ENCODE measurements at regions not wholly inside any gene's neighbourhood (a gene's known extent, or its start where the extent isn't known, plus 50 kb on each side); places are given as distances from the start of the nearest gene placed in this dataset.
A peak's percentile ranks its signal among the peaks of the same experiment; 100 is the strongest.

DNA sequence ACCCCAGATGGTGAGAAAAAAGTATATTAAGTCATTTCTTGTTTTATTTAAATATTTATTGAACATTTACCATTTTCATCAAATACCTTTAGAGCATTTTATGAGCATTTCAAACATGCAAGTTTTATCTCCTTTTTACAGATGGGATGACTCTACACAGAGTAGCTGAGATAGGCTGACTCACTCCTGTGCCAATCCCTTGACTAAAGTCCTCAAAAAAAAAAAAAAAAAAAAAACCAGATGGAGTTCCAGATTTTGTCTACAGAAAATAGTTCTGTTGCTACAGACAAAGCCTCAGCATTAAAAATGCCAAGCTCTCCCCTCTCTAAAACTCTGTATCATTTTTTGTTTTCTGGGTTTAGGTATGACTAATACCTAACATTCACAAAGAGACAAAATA, 303.0 kb upstream of the PLD5 start:
- Mint-ChIP-seq H3K27me3 (ENCODE audit: unreplicated experiment) (peaks cover 16% of the 10 kb centered on the region), H3K27ac (ENCODE audit: unreplicated experiment) (no peak overlapping the region), H3K4me3 (ENCODE audit: low read depth, unreplicated experiment) (no peak overlapping the region), H3K36me3 (ENCODE audit: insufficient read depth, unreplicated experiment) (no peaks in the 10 kb centered on the region), H3K4me1 (ENCODE audit: low read depth, unreplicated experiment) (peaks cover 30% of the 10 kb centered on the region), H3K9me3 (ENCODE audit: low read depth, unreplicated experiment) (peaks cover 8% of the 10 kb centered on the region)
- CTCF ChIA-PET, result interaction anchor here (0.7 kb wide), 1 partner anchor 178 kb away, joined by 3 read pairs; no protein-coding TSS in a partner anchor
- DNase-seq, result no peak
- intact Hi-C loops (cut with micrococcal nuclease; ENCODE audit: unreplicated experiment), result no loop called here
- no TSS peak for BruUV-seq (replicated peaks)
- TF ChIP-seq, protein P1, sequence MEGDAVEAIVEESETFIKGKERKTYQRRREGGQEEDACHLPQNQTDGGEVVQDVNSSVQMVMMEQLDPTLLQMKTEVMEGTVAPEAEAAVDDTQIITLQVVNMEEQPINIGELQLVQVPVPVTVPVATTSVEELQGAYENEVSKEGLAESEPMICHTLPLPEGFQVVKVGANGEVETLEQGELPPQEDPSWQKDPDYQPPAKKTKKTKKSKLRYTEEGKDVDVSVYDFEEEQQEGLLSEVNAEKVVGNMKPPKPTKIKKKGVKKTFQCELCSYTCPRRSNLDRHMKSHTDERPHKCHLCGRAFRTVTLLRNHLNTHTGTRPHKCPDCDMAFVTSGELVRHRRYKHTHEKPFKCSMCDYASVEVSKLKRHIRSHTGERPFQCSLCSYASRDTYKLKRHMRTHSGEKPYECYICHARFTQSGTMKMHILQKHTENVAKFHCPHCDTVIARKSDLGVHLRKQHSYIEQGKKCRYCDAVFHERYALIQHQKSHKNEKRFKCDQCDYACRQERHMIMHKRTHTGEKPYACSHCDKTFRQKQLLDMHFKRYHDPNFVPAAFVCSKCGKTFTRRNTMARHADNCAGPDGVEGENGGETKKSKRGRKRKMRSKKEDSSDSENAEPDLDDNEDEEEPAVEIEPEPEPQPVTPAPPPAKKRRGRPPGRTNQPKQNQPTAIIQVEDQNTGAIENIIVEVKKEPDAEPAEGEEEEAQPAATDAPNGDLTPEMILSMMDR (IDR thresholded peaks at IDR 0.05; ENCODE audit: unreplicated experiment), result no peak

DNA sequence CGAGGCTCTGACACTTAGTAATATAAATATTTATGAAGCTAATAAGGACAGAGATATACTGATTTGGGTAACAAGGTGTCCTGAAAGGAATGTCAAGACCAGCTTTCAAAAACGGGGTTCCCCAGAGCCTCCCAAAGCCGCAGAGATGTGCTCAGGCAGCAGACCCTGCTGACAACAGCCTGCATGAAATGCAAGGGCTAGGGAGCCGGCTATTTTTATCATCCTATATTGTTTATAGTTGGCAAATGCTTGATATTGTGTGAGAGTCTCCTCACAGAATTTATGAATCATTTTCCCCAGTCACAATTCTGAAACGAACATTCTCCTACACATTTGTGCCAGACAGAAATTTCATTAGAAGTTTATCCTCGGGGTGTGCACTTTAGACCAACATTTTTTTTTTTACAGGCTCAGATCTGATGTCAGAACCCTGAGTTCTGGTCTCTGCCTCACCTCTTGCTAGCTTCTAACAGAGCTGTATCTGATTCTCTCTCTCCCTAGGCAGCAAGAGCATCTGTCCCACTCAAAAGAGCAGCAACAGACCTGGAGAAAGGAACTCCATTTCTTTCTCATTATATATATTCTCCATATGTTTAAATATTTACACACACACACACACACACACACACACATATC, 302.3 kb upstream of the PLD5 start:
- CTCF ChIA-PET, result interaction anchor here (0.7 kb wide), 2 partner anchors 27 to 179 kb away, joined by 3 read pairs; no protein-coding TSS in a partner anchor
- peaks cover 11% of the 10 kb centered on the region for H3K9me3 Mint-ChIP-seq (ENCODE audit: low read depth, unreplicated experiment)
- H3K4me3 Mint-ChIP-seq (ENCODE audit: low read depth, unreplicated experiment), result no peak overlapping the region
- no TSS peak for BruUV-seq (replicated peaks)
- peaks cover 30% of the 10 kb centered on the region for H3K4me1 Mint-ChIP-seq (ENCODE audit: low read depth, unreplicated experiment)
- no peaks in the 10 kb centered on the region for H3K36me3 Mint-ChIP-seq (ENCODE audit: insufficient read depth, unreplicated experiment)
- no peak for DNase-seq
- no peak overlapping the region for H3K27ac Mint-ChIP-seq (ENCODE audit: unreplicated experiment)
- H3K27me3 Mint-ChIP-seq (ENCODE audit: unreplicated experiment), result peaks cover 16% of the 10 kb centered on the region
- TF ChIP-seq, protein P1 (IDR thresholded peaks at IDR 0.05; ENCODE audit: unreplicated experiment), result no peak
- intact Hi-C loops (cut with micrococcal nuclease; ENCODE audit: unreplicated experiment), result no loop called here

DNA sequence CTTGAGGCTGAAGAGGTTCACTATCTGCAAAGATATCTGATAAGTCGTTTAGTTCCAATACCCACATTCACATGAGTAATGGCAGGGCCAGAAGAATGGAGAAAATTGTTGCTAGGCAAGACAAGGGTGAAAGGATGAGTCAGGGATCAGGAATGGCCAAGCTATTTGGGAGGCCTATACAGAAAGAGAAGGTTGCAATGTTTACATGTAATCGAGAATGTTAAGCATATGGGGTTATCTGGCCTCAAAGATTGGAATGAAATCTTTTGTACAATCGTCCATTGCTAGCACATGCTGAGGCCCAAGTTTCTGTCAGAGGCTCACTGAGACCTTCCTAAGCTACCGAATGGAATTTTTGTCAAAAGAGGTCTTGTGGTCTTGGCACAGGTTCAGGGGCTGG, 299.9 kb upstream of the PLD5 start:
- H3K4me3 Mint-ChIP-seq (ENCODE audit: low read depth, unreplicated experiment), result no peak overlapping the region
- intact Hi-C loops (cut with micrococcal nuclease; ENCODE audit: unreplicated experiment), result no loop called here
- CTCF ChIA-PET, result interaction anchor here (0.6 kb wide), 1 partner anchor 331 kb away, joined by 6 read pairs; no protein-coding TSS in a partner anchor
- no TSS peak for BruUV-seq (replicated peaks)
- peak; percentile 44 for DNase-seq
- peaks cover 7% of the 10 kb centered on the region for H3K9me3 Mint-ChIP-seq (ENCODE audit: low read depth, unreplicated experiment)
- peaks cover 30% of the 10 kb centered on the region for H3K4me1 Mint-ChIP-seq (ENCODE audit: low read depth, unreplicated experiment)
- TF ChIP-seq, protein P1 (IDR thresholded peaks at IDR 0.05; ENCODE audit: unreplicated experiment), result no peak
- H3K36me3 Mint-ChIP-seq (ENCODE audit: insufficient read depth, unreplicated experiment), result no peaks in the 10 kb centered on the region
- H3K27me3 Mint-ChIP-seq (ENCODE audit: unreplicated experiment), result no peaks in the 10 kb centered on the region
- no peak overlapping the region for H3K27ac Mint-ChIP-seq (ENCODE audit: unreplicated experiment)

DNA sequence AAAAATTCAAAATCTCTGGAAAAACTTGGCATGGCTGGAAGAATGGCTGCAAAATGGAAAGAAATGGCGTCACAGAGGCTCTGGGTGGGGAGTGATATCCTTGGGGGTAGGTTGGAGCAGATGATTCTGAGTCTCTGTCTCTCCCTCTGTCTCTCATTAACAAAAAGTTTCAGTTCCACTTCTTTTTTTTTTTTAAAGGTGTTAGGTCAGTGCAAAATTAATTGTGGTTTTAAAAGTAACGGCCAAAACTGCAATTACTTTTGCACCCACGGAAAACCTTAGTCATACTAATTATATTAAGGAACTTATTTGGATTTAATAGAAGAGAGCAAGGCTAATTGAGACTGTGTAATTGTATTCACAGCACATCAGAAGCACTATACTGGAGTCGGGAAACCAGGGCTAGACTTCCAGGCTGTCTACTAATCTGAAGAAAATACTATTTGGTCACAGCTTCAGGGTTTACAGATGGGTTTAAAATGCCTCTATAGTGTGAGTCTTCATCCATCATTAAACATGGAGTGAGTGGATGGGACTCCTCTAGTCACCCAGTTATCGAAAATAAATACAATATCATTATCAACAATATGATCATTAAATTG, 289.1 kb upstream of the PLD5 start:
- no TSS peak for BruUV-seq (replicated peaks)

More for the DNA sequence above, 289.1 kb upstream of the PLD5 start:
- H3K4me1 Mint-ChIP-seq (ENCODE audit: low read depth, unreplicated experiment), result no peaks in the 10 kb centered on the region
- TF ChIP-seq, protein P1 (IDR thresholded peaks at IDR 0.05; ENCODE audit: unreplicated experiment), result no peak
- H3K36me3 Mint-ChIP-seq (ENCODE audit: insufficient read depth, unreplicated experiment), result no peaks in the 10 kb centered on the region
- CTCF ChIA-PET, result no interaction called here
- intact Hi-C loops (cut with micrococcal nuclease; ENCODE audit: unreplicated experiment), result no loop called here
- H3K9me3 Mint-ChIP-seq (ENCODE audit: low read depth, unreplicated experiment), result no peaks in the 10 kb centered on the region
- H3K27me3 Mint-ChIP-seq (ENCODE audit: unreplicated experiment), result peaks cover 18% of the 10 kb centered on the region
- H3K27ac Mint-ChIP-seq (ENCODE audit: unreplicated experiment), result no peak overlapping the region
- no peak overlapping the region for H3K4me3 Mint-ChIP-seq (ENCODE audit: low read depth, unreplicated experiment)
- no peak for DNase-seq
